ENCODE measurements at regions not wholly inside any gene's neighbourhood (a gene's known extent, or its start where the extent isn't known, plus 50 kb on each side); places are given as distances from the start of the nearest gene placed in this dataset.

DNA sequence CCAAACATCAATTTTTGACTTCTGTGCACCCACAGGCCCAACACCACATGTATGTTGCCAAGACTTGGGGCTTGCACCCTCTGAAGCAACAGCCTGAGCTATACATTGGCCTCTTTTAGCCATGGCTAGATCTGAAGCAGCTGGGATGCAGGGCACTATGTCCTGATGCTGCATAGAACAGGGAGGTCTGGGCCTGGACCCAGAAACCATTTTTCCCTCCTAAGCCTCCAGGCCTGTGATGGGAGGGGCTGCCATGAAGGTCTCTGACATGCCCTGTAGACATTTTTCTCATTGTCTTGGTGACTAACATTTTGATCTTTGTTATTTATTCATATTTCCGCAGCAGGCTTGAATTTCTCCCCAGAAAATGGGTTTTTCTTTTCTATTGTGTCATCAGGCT, 330.0 kb downstream of the PYDC2 start:
- Histone ChIP-seq H2BK120ac (ENCODE audit: low read depth, low read length) (no peak overlapping the region), H3K4me1 (ENCODE audit: control insufficient read depth in 2 of 2, insufficient read depth in 1 of 2, low read depth in 1 of 2, low read length in 2 of 2) (no peaks in the 10 kb centered on the region), H3K9me3 (replicated peaks in 1 of 2; ENCODE audit: control insufficient read depth in 2 of 2, insufficient read depth in 1 of 2, low read depth in 1 of 2, low read length in 2 of 2) (peaks cover 0 to 4% of the 10 kb centered on the region in 2 donors), H3K27me3 (ENCODE audit: control insufficient read depth in 3 of 3, insufficient read depth in 3 of 3, low read depth in 1 of 3, low read length in 3 of 3) (no peaks in the 10 kb centered on the region), H2AFZ (ENCODE audit: low read length) (no peak overlapping the region), H4K8ac (ENCODE audit: low read depth, low read length) (no peak overlapping the region), H3K18ac (ENCODE audit: low read length) (no peak overlapping the region), H2BK15ac (ENCODE audit: low read length) (no peak overlapping the region), H3K4me3 (ENCODE audit: low read length in 2 of 2) (no peak overlapping the region), H2AK5ac (ENCODE audit: low read depth, low read length) (no peak overlapping the region), H3K79me1 (ENCODE audit: low read depth, low read length) (no peaks in the 10 kb centered on the region), H2BK12ac (ENCODE audit: low read length) (no peak overlapping the region), H3K4ac (ENCODE audit: low read length) (no peak overlapping the region), H3K4me2 (ENCODE audit: insufficient read depth, low read length, poor library complexity, severe bottlenecking) (no peak overlapping the region), H3K9ac (ENCODE audit: low read depth, low read length, poor library complexity) (no peak overlapping the region), H3K14ac (ENCODE audit: low read length) (no peak overlapping the region), H3K27ac (replicated peaks; ENCODE audit: low read length) (no peak overlapping the region), H2BK5ac (ENCODE audit: low read length) (no peak overlapping the region), H3K23ac (ENCODE audit: low read depth, low read length, poor library complexity) (no peak overlapping the region), H4K91ac (ENCODE audit: low read depth, low read length, poor library complexity) (no peak overlapping the region), H3K36me3 (replicated peaks in 1 of 2; ENCODE audit: control insufficient read depth in 2 of 2, insufficient read depth in 2 of 2, low read length in 2 of 2) (no peaks in the 10 kb centered on the region)
- no peak for DNase-seq (ENCODE audit: low spot score)
- no CpG with 5 or more reads among the region's 1 CpG for WGBS, 2 donors (ENCODE audit: extremely low coverage in 2 of 2, insufficient read length in 2 of 2, insufficient replicate concordance in 1 of 2)

DNA sequence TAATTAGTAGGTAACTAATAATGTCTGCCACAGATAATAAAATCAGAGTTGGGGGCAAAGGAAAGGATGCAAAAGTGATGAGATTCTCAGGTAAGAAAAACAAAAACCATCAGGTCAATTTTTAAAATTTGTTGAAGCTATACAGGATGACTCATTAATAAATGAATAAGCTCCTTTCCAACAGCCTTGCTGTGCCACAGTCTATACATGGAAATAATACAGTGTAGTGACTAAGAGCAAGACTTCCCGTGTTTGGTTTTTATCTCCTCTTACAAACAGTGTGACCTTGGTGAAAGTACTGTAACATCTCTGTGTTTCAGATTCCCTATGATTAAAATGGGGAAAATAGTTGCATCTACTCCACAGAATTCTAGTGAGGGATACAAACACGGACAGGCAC, 331.6 kb downstream of the PYDC2 start:
- Histone ChIP-seq H4K91ac (ENCODE audit: low read depth, low read length, poor library complexity) (no peak overlapping the region), H2AK5ac (ENCODE audit: low read depth, low read length) (no peak overlapping the region), H2BK120ac (ENCODE audit: low read depth, low read length) (no peak overlapping the region), H2AFZ (ENCODE audit: low read length) (no peak overlapping the region), H3K36me3 (replicated peaks in 1 of 2; ENCODE audit: control insufficient read depth in 2 of 2, insufficient read depth in 2 of 2, low read length in 2 of 2) (no peaks in the 10 kb centered on the region), H3K27me3 (ENCODE audit: control insufficient read depth in 3 of 3, insufficient read depth in 3 of 3, low read depth in 1 of 3, low read length in 3 of 3) (no peaks in the 10 kb centered on the region), H3K27ac (replicated peaks; ENCODE audit: low read length) (no peak overlapping the region), H4K8ac (ENCODE audit: low read depth, low read length) (no peak overlapping the region), H3K79me1 (ENCODE audit: low read depth, low read length) (no peaks in the 10 kb centered on the region), H3K23ac (ENCODE audit: low read depth, low read length, poor library complexity) (no peak overlapping the region), H2BK12ac (ENCODE audit: low read length) (no peak overlapping the region), H3K4me2 (ENCODE audit: insufficient read depth, low read length, poor library complexity, severe bottlenecking) (no peak overlapping the region), H3K9me3 (replicated peaks in 1 of 2; ENCODE audit: control insufficient read depth in 2 of 2, insufficient read depth in 1 of 2, low read depth in 1 of 2, low read length in 2 of 2) (peaks cover 0 to 4% of the 10 kb centered on the region in 2 donors), H3K4me1 (ENCODE audit: control insufficient read depth in 2 of 2, insufficient read depth in 1 of 2, low read depth in 1 of 2, low read length in 2 of 2) (no peaks in the 10 kb centered on the region), H2BK15ac (ENCODE audit: low read length) (no peak overlapping the region), H3K4ac (ENCODE audit: low read length) (no peak overlapping the region), H3K14ac (ENCODE audit: low read length) (no peak overlapping the region), H3K9ac (ENCODE audit: low read depth, low read length, poor library complexity) (no peak overlapping the region), H3K18ac (ENCODE audit: low read length) (no peak overlapping the region), H2BK5ac (ENCODE audit: low read length) (no peak overlapping the region), H3K4me3 (ENCODE audit: low read length in 2 of 2) (no peak overlapping the region)
- WGBS, 2 donors (ENCODE audit: extremely low coverage in 2 of 2, insufficient read length in 2 of 2, insufficient replicate concordance in 1 of 2) = no CpG with 5 or more reads among the region's 2 CpGs
- no peak for DNase-seq (ENCODE audit: low spot score)

DNA sequence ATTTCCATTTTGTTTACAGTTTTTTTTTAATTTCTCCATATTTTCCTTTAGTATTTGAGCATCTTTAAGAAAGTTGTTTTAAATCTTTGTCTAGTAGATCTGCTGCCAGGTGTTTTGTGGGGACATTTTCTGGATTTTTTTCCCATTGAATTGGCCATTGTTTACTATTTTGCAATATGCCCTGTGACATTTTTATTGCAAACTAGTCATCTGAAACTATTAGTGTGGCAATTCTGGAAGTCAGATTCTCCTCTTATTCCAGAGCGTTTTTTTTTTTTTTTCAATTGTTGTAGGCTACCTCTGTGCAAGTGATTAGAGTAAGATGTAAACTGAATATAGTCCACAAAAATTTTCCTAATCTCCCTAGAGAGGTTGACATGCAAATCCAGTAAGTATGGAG, 334.2 kb downstream of the PYDC2 start:
- Histone ChIP-seq H3K23ac (ENCODE audit: low read depth, low read length, poor library complexity) (no peak overlapping the region), H3K79me1 (ENCODE audit: low read depth, low read length) (no peaks in the 10 kb centered on the region), H3K4ac (ENCODE audit: low read length) (no peak overlapping the region), H4K91ac (ENCODE audit: low read depth, low read length, poor library complexity) (no peak overlapping the region), H2AK5ac (ENCODE audit: low read depth, low read length) (no peak overlapping the region), H3K18ac (ENCODE audit: low read length) (no peak overlapping the region), H2BK120ac (ENCODE audit: low read depth, low read length) (no peak overlapping the region), H3K27ac (replicated peaks; ENCODE audit: low read length) (no peak overlapping the region), H2BK15ac (ENCODE audit: low read length) (no peak overlapping the region), H2AFZ (ENCODE audit: low read length) (no peak overlapping the region), H3K4me1 (ENCODE audit: control insufficient read depth in 2 of 2, insufficient read depth in 1 of 2, low read depth in 1 of 2, low read length in 2 of 2) (no peaks in the 10 kb centered on the region), H2BK5ac (ENCODE audit: low read length) (no peak overlapping the region), H3K14ac (ENCODE audit: low read length) (no peak overlapping the region), H3K4me3 (ENCODE audit: low read length in 2 of 2) (no peak overlapping the region), H3K27me3 (ENCODE audit: control insufficient read depth in 3 of 3, insufficient read depth in 3 of 3, low read depth in 1 of 3, low read length in 3 of 3) (no peaks in the 10 kb centered on the region), H3K4me2 (ENCODE audit: insufficient read depth, low read length, poor library complexity, severe bottlenecking) (no peak overlapping the region), H3K9me3 (replicated peaks in 1 of 2; ENCODE audit: control insufficient read depth in 2 of 2, insufficient read depth in 1 of 2, low read depth in 1 of 2, low read length in 2 of 2) (peaks cover 0 to 4% of the 10 kb centered on the region in 2 donors), H3K9ac (ENCODE audit: low read depth, low read length, poor library complexity) (no peak overlapping the region), H2BK12ac (ENCODE audit: low read length) (no peak overlapping the region), H4K8ac (ENCODE audit: low read depth, low read length) (no peak overlapping the region), H3K36me3 (replicated peaks in 1 of 2; ENCODE audit: control insufficient read depth in 2 of 2, insufficient read depth in 2 of 2, low read length in 2 of 2) (no peaks in the 10 kb centered on the region)
- DNase-seq (ENCODE audit: low spot score) = no peak
- no CpG with 5 or more reads among the region's 1 CpG for WGBS, 2 donors (ENCODE audit: extremely low coverage in 2 of 2, insufficient read length in 2 of 2, insufficient replicate concordance in 1 of 2)

DNA sequence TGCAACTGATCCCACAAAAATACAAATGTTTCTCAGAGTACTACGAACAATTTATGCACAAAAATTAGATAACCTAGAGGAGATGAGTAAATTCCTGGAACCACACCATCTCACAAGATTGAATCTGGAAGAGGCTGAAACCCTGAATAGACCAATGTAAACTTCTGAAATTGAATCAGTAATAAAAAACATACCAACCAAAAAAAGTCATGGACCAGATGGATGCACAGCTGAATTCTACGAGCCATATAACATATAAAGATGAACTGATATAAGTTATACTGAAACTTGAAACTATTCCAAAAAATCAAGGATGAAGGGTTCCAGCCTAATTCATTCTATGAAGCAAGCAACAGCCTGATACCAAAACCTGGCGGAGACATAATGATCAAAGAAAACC, 336.3 kb downstream of the PYDC2 start:
- WGBS, 2 donors (ENCODE audit: extremely low coverage in 2 of 2, insufficient read length in 2 of 2, insufficient replicate concordance in 1 of 2) = no CpG with 5 or more reads among the region's 3 CpGs
- no peak overlapping the region for H2BK12ac ChIP-seq (ENCODE audit: low read length)
- H3K4me3 ChIP-seq (ENCODE audit: low read length in 2 of 2) = no peak overlapping the region
- no peaks in the 10 kb centered on the region for H3K4me1 ChIP-seq (ENCODE audit: control insufficient read depth in 2 of 2, insufficient read depth in 1 of 2, low read depth in 1 of 2, low read length in 2 of 2)
- no peak overlapping the region for H4K91ac ChIP-seq (ENCODE audit: low read depth, low read length, poor library complexity)
- H4K8ac ChIP-seq (ENCODE audit: low read depth, low read length) = no peak overlapping the region
- H3K4me2 ChIP-seq (ENCODE audit: insufficient read depth, low read length, poor library complexity, severe bottlenecking) = no peak overlapping the region
- no peak for DNase-seq (ENCODE audit: low spot score)
- no peaks in the 10 kb centered on the region for H3K27me3 ChIP-seq (ENCODE audit: control insufficient read depth in 3 of 3, insufficient read depth in 3 of 3, low read depth in 1 of 3, low read length in 3 of 3)
- H2AFZ ChIP-seq (ENCODE audit: low read length) = no peak overlapping the region
- H3K36me3 ChIP-seq (replicated peaks in 1 of 2; ENCODE audit: control insufficient read depth in 2 of 2, insufficient read depth in 2 of 2, low read length in 2 of 2) = no peaks in the 10 kb centered on the region
- no peak overlapping the region for H3K14ac ChIP-seq (ENCODE audit: low read length)
- no peak overlapping the region for H3K23ac ChIP-seq (ENCODE audit: low read depth, low read length, poor library complexity)
- no peak overlapping the region for H2BK5ac ChIP-seq (ENCODE audit: low read length)
- H2BK120ac ChIP-seq (ENCODE audit: low read depth, low read length) = no peak overlapping the region
- H2BK15ac ChIP-seq (ENCODE audit: low read length) = no peak overlapping the region
- no peaks in the 10 kb centered on the region for H3K79me1 ChIP-seq (ENCODE audit: low read depth, low read length)
- H3K4ac ChIP-seq (ENCODE audit: low read length) = no peak overlapping the region
- H3K9me3 ChIP-seq (replicated peaks in 1 of 2; ENCODE audit: control insufficient read depth in 2 of 2, insufficient read depth in 1 of 2, low read depth in 1 of 2, low read length in 2 of 2) = no peaks in the 10 kb centered on the region
- no peak overlapping the region for H3K27ac ChIP-seq (replicated peaks; ENCODE audit: low read length)
- no peak overlapping the region for H2AK5ac ChIP-seq (ENCODE audit: low read depth, low read length)
- no peak overlapping the region for H3K18ac ChIP-seq (ENCODE audit: low read length)
- no peak overlapping the region for H3K9ac ChIP-seq (ENCODE audit: low read depth, low read length, poor library complexity)

All from neuronal stem cell (in vitro differentiated cells).